Left hindlimb (tissue), 1 donor: ENCODE measurements at regions not wholly inside any gene's neighbourhood (a gene's known extent, or its start where the extent isn't known, plus 50 kb on each side); places are given as distances from the start of the nearest gene placed in this dataset.

Experiments
- DNase-seq: peaks from one replicate; pipeline ENCODE4 v3.0.0-alpha.2; 2018

DNA sequence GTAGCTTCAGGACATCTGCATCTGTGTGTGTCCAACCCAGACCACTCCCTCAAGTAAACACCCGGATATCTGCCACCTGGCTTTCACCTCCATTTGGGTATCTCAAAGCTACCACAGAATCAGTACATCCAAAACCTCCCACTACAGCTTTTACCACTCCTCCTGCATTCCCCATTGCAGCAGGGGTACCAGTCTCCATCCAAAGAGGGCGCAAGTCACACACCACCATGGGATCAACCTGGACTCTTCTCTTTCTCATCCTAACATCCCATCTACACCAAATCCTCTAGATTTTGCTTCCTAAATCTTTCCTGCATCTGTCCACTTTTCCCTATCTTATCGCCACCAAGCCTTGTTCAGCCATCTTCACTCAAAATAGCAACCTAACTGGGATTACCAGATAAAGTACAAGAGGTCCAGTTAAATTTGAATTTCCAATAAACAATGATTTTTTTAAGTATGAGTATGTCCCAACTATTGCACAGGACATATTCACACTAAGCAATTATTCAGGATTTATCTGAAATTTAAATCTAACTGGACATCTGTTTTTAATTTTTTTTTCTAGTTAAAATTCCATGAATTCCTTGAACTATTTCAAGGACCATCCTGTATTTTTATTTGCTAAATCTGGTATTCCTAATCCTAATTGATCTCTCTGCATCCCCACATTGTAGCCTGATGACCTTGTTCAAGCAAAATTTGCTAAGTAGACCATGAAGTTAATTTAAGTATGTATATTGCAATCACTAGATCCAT is 164.3 kb upstream of the MLN start:
- no peak for DNase-seq

DNA sequence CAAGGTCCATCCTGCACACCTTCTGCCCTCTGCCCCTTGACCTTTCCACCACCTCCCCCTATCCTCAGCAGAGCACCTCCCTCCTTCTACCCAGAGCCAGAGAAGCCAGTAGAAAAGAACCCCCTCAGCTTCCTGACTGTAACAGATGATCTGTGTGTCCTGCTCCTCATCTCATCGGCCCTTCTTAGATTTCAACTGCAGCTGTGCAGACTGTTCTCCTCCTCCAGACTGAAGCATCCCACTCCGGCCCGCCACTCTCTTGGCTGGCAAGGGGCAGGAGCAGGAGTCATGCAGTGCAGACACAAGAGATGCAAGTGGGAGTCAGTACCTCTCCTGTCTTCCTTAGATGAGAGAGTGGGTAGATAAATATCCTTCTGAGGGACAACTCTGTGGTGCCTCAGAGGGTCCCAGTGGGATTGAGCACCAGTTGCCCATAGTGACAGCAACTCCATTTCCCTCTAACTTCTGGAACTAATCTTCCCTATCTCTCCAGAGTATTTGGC is 163.5 kb upstream of the MLN start:
- no peak for DNase-seq

DNA sequence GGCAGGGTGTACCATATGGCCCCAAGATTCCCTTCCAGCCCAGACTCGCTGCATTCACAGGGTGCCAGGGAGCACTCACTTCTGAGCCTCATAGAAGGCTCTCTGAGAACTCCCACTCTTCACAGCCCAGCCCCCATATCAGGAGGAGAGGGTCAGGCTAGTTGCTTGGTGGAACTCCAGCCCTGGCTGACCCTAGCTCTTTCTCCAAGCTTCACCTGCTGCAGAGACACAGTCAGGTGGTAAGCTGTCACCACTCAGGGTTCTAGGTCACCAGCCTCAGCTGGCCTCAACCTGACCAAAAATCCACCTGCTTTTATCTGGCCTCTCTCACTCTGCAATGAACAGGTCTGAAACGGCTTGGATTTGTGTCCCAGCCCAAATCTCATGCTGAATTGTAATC is 162.7 kb upstream of the MLN start:
- DNase-seq: no peak

DNA sequence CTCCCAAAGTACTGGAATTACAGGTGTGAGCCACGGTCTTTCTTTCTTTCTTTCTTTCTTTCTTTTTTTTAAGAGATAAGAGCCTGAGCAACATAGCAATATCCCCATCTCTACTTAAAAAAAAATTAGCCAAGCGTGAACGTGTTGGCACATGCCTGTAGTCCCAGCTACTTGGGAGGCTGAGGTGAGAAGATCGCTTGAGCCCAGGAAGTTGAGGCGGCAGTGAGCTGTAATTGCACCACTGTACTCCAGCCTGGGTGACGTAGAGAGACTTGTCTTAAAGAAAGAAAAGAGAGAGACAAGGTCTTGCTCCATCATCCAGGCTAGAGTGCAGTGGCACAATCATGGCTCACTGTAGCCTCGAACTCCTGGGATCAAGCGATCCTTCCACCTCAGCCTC is 162.0 kb upstream of the MLN start:
- DNase-seq: no peak

DNA sequence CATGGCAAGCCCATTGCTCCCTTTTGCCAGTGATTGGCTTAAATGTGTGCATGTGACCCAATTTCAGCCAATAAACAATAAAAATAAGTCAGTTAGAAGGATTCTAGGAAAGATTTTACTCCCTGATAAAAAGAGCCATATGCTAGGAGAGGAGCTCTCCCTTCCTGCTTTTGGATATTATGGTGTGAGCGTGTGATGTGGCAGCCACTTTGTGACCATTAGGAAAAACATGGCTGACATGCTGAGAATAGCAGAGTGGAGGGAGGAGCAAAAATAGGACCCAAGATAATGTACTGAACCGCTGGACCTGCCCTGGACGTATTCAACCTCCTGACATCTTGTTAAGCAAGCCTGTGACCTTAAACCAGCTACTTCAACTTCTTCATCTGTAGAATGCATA is 160.6 kb upstream of the MLN start:
- no peak for DNase-seq

DNA sequence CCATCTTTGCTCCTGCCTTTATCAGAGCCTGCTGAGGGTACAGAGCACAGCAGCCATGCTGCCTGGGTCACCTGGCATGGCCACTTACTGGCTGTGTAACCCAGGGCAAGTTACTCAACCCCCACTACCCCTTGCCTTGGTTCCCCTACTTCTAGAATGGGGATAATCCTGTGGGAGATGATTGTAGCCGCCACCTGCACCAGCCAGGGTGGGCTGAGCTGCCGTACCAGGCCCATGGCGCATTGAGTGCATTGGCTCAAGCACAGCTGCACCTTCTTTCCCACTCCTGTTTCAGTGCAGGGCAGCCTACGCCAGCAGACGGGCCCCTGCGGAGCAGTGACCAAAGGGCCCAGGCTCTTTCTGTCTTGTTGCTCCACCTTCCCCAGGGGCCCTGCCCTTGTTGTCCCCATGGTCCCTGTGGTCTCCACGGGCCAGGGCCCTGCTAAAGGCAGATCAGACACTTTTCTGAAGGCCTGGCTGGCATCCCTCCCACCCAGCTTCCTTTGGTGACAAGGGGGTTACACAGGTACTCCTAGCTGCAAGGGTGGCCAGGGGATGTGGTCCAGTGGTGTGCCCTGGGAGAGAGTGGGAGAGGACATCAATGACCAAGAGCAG is 159.4 kb upstream of the MLN start:
- no peak for DNase-seq

DNA sequence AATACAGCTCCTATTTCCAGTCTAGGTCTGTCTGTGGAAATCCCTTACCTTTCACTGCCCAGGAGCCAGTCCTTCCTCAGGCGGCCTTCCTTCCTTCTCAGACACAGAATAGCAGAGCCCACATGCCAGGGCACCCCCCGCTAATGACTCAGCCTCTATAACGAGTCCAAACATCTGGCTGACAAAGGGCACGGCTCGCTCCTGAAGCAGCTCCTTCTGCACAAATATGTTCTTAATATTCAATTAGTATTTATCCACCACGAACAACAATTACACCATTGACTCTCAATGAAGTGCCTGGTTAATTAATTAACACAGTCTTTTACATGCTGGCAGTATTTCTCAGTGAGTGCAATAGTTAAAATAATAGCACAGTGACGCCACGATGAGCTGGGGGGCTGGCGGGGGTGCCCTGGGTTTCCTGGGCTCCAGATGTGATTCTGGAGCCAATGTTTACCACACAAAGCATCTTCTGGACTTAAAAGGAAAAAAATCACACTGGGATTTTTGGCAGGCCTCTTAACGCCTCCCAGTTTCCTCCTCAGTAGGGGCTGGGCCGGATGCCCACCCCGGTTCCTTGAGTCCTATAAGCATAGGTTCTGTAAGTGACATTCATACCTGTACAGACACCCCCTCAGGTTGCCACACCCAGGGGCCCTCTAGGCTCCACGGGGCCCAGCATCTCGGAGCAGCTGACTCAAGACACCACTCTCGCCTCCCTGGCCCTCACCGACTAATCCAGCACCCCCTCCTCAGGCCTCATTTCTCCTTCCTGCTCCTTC is 158.6 kb upstream of the MLN start:
- DNase-seq: no peak

DNA sequence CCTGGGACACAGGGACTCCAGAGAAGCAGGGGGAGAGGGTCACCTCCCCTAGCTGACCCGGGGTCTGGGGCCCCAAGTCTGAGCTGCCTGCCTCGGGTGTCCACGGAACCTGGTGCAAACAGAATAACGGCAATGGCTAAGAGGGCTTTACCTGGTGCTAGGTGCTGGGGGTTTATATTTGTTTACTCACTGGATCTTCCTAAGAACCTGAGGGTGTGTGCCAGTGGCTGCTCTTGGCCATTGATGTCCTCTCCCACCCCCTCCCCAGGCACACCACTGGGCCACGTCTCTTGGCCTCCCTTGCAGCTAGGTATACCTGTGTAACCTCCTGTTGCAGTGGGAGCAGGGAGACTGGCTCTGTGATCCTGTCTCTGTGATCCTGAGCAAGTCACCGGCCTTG is 157.9 kb upstream of the MLN start:
- DNase-seq: no peak

DNA sequence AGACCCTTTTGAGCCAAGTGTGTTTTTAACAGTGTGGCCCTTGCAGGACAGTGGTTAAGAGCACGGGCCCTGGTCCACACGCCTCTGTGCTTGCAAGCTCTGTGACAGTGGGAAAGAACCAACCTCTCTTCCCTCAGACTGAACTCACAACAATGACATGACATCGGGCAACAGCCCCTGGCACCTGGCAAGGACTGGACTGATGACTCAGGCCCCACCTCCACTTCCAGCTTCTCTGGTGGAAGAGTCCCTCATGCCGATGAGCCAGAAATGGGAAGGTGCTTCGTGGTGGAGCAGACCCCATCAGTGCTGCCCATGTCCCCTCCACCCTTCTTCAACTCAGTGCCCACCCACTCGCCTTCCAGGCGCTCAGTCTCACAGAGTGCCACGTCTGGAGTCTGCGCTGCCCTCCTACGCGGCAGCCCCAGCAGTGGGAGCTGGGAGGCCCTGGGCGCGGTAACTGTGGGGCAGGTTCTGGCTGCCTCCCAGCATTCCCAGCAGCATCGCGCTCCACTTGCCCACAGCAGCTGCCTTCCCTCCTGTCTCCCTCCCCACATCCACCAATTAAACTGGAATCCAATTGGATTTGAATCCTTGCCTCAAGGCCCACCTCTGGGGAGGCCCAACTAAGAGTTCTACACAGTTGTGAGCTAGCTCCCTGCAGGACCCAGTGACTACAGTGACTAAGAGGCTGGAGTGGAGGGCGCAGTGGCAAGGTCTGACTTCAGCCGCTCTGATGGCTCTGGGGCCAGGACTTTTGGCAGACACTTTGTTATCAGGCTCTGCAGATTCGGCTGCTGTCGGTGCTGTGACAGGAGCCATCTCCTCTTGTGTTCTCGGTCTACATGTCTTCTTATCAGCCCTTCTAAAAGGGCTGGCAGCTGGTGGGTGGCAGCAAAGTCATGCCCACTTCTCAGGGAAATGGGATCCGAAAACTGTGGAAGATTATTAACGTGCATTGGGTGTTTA is 156.8 kb upstream of the MLN start:
- DNase-seq: no peak

DNA sequence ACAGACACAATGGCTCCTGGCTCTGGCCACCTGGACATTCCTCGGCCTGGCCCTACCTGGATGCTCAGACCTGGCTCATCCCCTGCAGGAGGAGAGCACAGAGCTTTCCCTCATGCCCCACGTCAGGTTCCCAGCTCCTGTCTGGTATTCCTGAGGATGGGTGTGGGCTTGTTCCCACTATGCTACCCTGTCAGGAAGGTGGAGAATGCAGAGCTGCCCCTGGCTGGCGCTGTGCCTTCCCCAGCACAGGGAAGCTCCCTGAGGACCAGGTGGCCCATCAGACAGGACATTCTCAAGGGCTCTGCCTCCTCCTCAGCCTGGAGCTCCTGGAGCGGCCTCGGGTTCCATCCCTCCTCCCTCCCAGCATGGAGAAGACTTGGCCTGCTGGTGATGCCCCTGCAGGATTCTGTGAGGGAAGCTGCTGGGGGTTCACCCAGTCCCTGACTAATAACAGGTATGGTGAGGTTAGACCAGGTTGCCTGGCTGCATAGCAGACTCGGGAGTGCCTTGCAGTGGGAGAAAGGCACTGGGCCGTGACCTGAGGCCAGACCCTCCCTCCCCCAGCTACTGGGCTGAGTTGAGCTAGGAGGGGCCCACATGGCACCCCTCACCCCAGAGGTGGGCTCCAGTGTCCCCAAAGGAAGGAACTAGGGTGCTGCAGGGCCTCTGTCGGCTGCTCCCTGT is 156.0 kb upstream of the MLN start:
- DNase-seq: no peak

DNA sequence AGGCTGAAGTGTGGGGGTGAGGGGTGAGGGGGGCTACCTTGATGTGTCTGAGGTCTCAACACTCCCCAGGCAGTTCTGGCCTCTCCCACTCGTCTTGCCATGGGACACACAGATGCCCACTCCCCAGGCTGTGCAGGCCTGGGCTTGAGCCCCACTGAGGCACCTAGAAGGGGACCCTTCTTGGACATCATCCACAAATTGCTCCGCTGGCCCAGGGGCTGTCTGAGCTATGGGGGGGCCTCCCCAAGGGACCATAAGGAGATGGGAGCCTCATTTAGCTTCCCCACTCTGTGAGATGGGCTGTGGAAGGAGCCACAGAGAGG is 155.5 kb upstream of the MLN start:
- DNase-seq: no peak

DNA sequence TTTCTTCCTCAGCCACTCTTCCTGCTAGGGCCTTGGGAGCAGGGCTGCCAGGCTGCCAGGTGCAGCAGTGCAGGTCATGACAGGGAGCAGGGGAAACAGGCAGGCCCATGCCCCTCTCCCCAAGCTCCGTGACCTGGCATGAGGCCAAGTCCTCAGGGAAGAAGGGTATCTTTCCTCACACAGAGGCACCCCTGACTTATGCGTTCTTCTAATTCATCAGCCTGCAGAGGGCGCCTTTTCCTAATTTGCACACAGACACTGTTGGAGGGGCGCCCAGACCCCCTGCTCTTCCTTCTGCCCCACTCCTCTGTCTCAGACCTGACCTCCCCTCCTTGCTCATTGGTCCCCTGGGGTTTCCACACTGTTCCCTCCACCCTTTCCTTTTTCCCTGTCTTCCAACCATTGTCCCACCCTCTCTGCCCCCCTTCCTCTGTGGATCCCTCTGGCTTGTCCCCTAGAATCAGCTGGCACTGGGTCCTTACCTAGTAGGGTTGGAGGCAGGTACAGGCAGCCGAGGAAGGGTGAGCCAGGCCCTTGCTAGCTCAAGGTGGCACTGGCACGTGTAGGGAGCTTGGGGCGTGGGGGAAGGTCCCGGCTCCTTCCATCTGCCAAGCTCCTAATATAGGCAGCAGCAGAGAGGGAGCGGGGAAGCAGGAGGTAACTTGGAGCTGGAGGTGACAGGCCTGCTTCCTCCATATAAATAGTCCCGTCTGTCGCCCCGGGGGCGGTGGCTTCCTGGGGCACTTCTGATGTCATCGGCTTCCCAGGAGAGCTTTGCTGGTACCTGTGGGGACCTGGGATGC is 154.9 kb upstream of the MLN start:
- no peak for DNase-seq

DNA sequence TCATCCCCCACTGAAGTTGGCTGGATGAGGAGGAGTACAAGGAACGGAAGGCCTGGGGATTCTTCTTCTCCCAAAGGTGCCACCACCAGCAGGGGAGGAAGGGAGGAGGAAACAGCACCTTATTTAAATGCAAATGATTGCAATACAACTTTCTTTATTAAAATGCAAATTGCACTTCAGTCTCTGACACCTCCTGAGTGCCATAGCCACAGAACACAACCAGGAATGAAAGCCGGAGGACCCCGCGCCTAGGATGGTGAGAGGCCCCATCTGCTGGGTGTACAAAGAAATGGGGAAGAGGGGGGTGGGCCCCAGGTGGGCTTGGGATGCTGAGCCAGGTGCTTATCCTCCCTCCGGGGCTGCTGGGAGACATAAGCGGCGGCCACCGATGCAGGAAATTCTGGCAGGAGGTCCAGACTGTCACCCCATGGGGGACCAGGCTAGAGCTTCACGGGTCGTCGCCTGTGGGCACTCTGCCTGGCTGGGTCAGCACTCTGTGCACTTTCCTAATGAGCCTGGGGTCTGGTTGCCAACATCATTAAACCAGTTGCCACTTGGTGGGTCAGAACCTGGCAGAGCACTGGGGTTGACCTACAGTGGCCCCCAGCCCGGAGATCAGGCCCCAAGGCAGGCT is 154.2 kb upstream of the MLN start:
- DNase-seq: no peak

DNA sequence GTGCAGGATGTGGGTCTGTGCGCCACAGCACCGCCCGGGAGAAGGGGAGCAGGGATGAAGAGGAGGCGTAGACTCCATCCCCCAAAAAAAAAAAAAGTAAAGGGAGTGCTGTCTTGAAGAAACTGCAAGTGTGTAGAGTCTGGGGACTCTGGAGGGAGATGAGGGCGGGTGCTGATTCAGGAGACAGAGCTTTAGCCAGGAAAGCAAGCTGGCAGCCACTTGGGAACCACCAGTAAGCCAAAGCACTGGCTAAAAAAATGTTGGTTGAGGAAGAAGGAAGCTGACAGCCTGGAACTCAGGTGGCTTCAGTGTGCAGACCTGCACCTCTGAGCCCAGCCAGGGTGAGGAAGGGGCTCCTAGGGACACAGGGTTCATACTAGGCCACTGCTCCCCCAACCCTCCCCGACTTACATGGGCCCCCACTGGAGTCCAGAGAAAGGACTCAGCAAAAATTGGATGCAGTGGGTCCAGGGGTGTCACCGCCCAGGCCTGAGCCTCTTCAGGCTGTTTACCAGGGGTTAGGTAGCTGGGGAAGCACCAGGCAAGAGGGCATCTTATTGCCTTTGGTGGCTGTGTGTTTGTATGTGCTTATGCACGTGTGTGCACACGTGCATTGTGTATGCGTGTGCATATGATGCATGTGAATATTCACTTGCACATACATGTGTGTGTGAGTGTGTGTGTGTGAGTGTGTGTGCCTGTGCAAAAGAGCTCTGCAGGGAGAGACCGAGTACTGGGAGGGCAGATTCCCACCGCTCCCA is 153.5 kb upstream of the MLN start:
- DNase-seq: no peak

DNA sequence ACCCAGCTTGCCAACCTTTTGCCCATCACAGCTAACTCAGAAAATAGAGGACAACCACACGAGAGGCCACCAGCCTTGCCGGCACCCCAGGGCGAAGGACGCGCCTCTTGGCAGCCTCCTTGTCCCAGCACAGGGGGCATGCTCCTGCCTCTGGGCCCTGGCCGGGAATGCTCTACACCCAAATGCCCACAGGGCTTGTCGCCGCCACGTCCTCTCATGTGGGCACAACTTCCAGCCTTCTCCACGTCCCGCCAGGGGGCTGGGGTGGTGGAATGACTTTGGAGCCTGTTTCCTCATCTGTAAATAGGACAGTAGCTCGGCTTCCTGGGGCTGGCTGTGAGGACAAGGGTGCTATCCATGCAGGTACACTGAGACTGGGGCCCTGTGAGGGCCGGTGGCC is 152.4 kb upstream of the MLN start:
- no peak for DNase-seq

DNA sequence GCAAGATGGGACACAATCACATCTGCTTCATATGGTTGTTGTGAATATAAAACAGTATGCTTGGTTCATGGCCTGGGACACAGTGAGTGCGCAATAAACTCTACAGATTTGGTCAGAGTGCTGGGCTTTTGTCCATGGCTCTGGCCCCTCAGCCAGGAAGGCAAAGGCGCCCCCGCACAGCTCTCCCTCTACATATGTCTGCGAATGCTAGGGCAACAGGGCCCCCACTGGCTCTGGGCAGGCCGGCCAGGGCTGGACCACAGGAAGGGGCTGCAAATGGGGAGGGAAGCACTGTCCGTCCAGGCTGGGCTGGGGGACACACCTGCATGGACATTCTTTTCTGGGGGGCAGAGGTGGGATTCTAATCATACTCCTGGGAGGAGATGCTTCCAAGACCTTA is 151.8 kb upstream of the MLN start:
- no peak for DNase-seq

DNA sequence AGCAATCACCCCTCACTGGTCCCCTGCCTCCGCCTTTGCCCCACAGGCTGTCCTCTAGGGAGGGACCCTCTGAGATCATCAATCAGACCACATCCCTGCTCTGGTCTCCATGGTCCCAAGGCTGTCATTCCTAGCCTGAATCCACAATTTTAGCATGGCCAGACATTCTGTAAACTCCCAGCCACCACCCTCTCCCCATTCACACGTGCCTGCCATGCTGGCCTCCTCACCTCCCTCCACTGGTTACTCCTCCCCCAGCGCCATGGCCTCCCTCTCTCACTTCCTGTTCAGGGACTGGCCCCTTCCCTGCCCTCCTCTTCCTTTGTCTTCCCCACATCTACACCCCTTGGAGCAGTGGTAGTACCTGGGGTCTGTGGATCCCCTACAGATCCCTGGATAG is 150.7 kb upstream of the MLN start:
- no peak for DNase-seq

DNA sequence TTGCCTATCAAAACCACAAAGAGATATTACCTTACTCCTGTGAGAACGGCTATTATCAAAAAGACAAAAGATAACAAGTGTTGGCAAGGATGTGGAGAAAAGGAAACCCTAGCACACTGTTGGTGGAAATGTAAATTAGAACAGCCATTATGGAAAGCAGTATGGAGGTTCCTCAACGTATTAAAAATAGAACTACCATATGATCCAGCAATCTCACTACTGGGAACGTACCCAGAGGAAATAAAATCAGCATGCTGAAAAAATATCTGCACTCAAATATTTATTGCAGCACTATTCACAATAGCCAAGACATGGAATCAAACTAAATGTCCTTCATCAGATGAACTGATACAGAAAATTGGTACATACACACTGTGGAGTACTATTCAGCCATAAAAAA is 149.4 kb upstream of the MLN start:
- no peak for DNase-seq

DNA sequence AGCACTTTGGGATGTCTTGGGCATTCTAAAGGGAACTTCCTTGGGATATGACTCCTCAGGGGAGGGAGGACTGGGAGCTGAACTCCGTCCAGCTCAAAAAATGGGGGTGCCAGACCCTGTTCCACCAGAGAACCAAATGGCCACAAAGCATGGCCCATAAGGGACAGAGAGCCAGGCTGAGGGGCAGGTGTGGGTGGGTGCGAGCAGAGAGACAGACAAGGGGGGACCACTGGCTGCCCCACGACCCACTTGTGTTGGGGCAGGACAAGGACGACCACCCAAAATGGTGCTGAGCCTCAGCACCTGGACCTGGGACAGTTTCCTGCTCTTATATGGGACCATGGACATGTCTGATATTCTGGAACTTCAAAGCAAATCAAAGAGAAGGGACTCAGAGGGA is 148.2 kb upstream of the MLN start:
- DNase-seq: no peak
